OCI-LY7 (cell line): ENCODE measurements at regions not wholly inside any gene's neighbourhood (a gene's known extent, or its start where the extent isn't known, plus 50 kb on each side); places are given as distances from the start of the nearest gene placed in this dataset.

Source experiments
- EZH2phosphoT487 ChIP-seq: fragments of 200-600 bp; sonication (generic); IDR thresholded peaks from 2 replicates; pipeline ENCODE4 v1.6.1; 2018; ENCODE audit warnings: low read depth, borderline replicate concordance, mild to moderate bottlenecking, mixed run types, antibody characterized with exemption, low read length, moderate library complexity, mixed read lengths
- TF ChIP-seq, protein P1 (sequence below): fragments of 200-600 bp; sonication (generic); conservative IDR thresholded peaks from 2 replicates; pipeline ENCODE4 v1.5.1; 2014; ENCODE audit warnings: mild to moderate bottlenecking, antibody characterized with exemption, low read length, moderate library complexity, mixed read lengths

DNA sequence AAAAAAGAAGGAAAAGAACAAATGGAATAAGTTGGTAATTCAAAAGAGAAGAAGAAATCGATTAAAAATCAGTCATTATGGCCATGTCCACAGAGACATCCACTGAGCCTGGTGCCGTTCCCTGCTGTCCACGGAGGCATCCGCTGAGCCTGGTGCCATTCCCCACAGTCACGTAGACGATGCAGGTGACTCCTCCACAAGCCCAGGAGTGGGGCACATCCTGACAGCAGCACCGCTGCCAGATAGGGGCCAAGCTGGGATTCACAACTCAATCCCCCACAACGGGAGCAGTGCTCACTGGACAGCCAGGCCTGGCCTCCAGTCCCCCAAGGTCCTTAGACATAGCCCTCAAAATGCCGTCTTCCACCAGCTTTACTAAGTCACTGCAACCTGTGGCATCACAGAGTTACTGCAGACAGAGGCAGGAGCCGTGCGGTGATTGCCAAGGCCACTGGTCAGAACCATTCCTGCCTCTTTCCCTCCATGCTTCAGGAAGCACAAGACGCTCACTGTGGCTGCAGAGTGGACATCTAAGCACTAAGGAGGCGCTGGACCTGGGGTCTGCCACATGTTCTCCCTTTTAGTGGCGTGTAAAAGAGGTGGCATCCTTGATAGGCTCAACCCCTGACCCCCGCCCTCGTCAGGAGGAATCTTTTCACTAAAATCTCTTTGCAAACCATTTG is 131.5 kb upstream of the SPACA7 start:
- TF ChIP-seq, protein P1, sequence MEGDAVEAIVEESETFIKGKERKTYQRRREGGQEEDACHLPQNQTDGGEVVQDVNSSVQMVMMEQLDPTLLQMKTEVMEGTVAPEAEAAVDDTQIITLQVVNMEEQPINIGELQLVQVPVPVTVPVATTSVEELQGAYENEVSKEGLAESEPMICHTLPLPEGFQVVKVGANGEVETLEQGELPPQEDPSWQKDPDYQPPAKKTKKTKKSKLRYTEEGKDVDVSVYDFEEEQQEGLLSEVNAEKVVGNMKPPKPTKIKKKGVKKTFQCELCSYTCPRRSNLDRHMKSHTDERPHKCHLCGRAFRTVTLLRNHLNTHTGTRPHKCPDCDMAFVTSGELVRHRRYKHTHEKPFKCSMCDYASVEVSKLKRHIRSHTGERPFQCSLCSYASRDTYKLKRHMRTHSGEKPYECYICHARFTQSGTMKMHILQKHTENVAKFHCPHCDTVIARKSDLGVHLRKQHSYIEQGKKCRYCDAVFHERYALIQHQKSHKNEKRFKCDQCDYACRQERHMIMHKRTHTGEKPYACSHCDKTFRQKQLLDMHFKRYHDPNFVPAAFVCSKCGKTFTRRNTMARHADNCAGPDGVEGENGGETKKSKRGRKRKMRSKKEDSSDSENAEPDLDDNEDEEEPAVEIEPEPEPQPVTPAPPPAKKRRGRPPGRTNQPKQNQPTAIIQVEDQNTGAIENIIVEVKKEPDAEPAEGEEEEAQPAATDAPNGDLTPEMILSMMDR = no peak
- TF ChIP-seq EZH2phosphoT487 = no peak
